Uterus (tissue), 3 donors: ENCODE measurements at regions not wholly inside any gene's neighbourhood (a gene's known extent, or its start where the extent isn't known, plus 50 kb on each side); places are given as distances from the start of the nearest gene placed in this dataset.

Experiments
- DNase-seq, 2 donors: peaks; one replicate each; pipeline ENCODE4 v3.0.0-alpha.2; 2019 to 2020
- H3K27ac ChIP-seq, 2 donors: fragments of 200-600 bp; sonication (generic); 1 replicate in 1 of 2; 2 replicates in 1 of 2; pipeline ENCODE4 v1.5.1; 2016 to 2018
- H3K27me3 ChIP-seq, 2 donors: fragments of 200-600 bp; sonication (generic); one replicate each; pipeline ENCODE4 v1.5.1; 2018 to 2019; ENCODE audit warnings: control low read depth in 1 of 2
- H3K36me3 ChIP-seq, 2 donors: fragments of 200-600 bp; sonication (generic); one replicate each; pipeline ENCODE4 v1.5.1; 2019; ENCODE audit warnings: control low read depth in 1 of 2
- H3K4me1 ChIP-seq, 2 donors: fragments of 200-600 bp; sonication (generic); one replicate each; pipeline ENCODE4 v1.5.1; 2018 to 2019; ENCODE audit warnings: control low read depth in 1 of 2
- H3K4me3 ChIP-seq, 2 donors: fragments of 200-600 bp; sonication (generic); 1 replicate in 1 of 2; 2 replicates in 1 of 2; pipeline ENCODE4 v1.5.1; 2018 to 2019; ENCODE audit warnings: mild to moderate bottlenecking in 1 of 2
- H3K9me3 ChIP-seq, 2 donors: fragments of 200-600 bp; sonication (generic); one replicate each; pipeline ENCODE4 v1.5.1; 2019; ENCODE audit warnings: control low read depth in 1 of 2
- CTCF ChIP-seq, 4 experiments: fragments of 200-600 bp in 2 of 4; fragments of 450-650 bp in 2 of 4; sonication (generic) in 2 of 4; IDR thresholded peaks; one replicate each; pipeline ENCODE4 v1.5.1; 2016 to 2019; ENCODE audit warnings: antibody characterized with exemption in 4 of 4, mild to moderate bottlenecking in 2 of 4, moderate library complexity in 1 of 4
- POLR2A ChIP-seq, 2 donors: fragments of 450-650 bp; IDR thresholded peaks; one replicate each; pipeline ENCODE4 v1.6.1; 2016; ENCODE audit warnings: antibody characterized with exemption in 2 of 2, mild to moderate bottlenecking in 1 of 2, moderate library complexity in 1 of 2
- intact Hi-C: fragments of 100-400 bp; cut with DNase I; formaldehyde crosslinking; loops from one replicate; pipeline ENCODE4 v1.15.1; 2023; ENCODE audit warnings: low total_unique reads
- donor health status: DM: yes; HTN: yes; CAD: no.

- Histone ChIP-seq H3K27me3 (no peaks in the 10 kb centered on the region), H3K9me3 (no peaks in the 10 kb centered on the region), H3K4me3 (no peak overlapping the region), H3K36me3 (no peaks in the 10 kb centered on the region), H3K27ac (no peak overlapping the region), H3K4me1 (no peaks in the 10 kb centered on the region)
- TF ChIP-seq CTCF (IDR thresholded peaks at IDR 0.05) (no peak), POLR2A (IDR thresholded peaks at IDR 0.05) (no peak)
- DNase-seq, result no peak
- intact Hi-C loops, result no loop called here
These were observed 52.5 kb downstream of the EPRS1 start for GRCh38 chr1:219993554-219994433.

GRCh38 chr1:219991919-219992318 lies 54.4 kb downstream of the EPRS1 start:
- H3K9me3 ChIP-seq, result no peaks in the 10 kb centered on the region
- TF ChIP-seq POLR2A (IDR thresholded peaks at IDR 0.05) (no peak), CTCF (IDR thresholded peaks at IDR 0.05) (no peak)
- no peaks in the 10 kb centered on the region for H3K27me3 ChIP-seq
- no peak for DNase-seq
- no peak overlapping the region for H3K4me3 ChIP-seq
- no peaks in the 10 kb centered on the region for H3K4me1 ChIP-seq
- intact Hi-C loops, result no loop called here
- no peaks in the 10 kb centered on the region for H3K36me3 ChIP-seq
- H3K27ac ChIP-seq, result no peak overlapping the region

- no peak overlapping the region for H3K4me3 ChIP-seq
- H3K36me3 ChIP-seq, result no peaks in the 10 kb centered on the region
- DNase-seq, result no peak
- intact Hi-C loops, result no loop called here
- no peaks in the 10 kb centered on the region for H3K4me1 ChIP-seq
- H3K27me3 ChIP-seq, result no peaks in the 10 kb centered on the region
- no peaks in the 10 kb centered on the region for H3K9me3 ChIP-seq
- TF ChIP-seq POLR2A (IDR thresholded peaks at IDR 0.05) (no peak), CTCF (IDR thresholded peaks at IDR 0.05) (no peak)
- H3K27ac ChIP-seq, result no peak overlapping the region
These were observed 54.8 kb downstream of the EPRS1 start for GRCh38 chr1:219991511-219991810.

GRCh38 chr1:219990782-219991510 lies 55.4 kb downstream of the EPRS1 start:
- Histone ChIP-seq H3K27ac (no peak overlapping the region), H3K4me1 (no peaks in the 10 kb centered on the region), H3K9me3 (no peaks in the 10 kb centered on the region), H3K4me3 (no peak overlapping the region), H3K36me3 (no peaks in the 10 kb centered on the region), H3K27me3 (no peaks in the 10 kb centered on the region)
- no peak for DNase-seq
- intact Hi-C loops, result no loop called here
- no peak for TF ChIP-seq POLR2A (IDR thresholded peaks at IDR 0.05)
- TF ChIP-seq CTCF (IDR thresholded peaks at IDR 0.05), result peak; percentile 17 to 57 (median 29)

DNA sequence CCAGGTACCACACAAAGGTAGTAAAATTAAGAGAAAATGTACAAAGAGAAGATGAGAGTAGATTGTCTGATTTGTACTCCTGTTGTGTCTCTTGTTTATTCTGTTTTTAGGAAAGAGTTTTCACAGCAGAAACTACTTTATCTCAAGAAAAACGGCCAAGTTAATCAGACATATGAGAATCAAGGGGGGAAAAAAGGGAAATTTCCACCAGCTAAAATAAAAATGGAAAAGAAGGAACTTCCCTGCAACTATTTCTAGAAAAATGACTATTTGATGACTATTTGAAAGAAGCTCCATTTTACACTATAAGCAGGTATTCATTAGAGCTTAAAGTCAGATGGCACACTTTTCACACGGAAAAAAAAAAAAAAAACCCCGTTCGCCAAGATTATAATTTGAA lies 56.5 kb downstream of the EPRS1 start:
- no peaks in the 10 kb centered on the region for H3K36me3 ChIP-seq
- no peaks in the 10 kb centered on the region for H3K27me3 ChIP-seq
- no peak for DNase-seq
- H3K4me3 ChIP-seq, result no peak overlapping the region
- H3K9me3 ChIP-seq, result no peaks in the 10 kb centered on the region
- intact Hi-C loops, result no loop called here
- TF ChIP-seq POLR2A (IDR thresholded peaks at IDR 0.05), result no peak
- TF ChIP-seq CTCF (IDR thresholded peaks at IDR 0.05), result no peak
- H3K27ac ChIP-seq, result no peak overlapping the region
- H3K4me1 ChIP-seq, result no peaks in the 10 kb centered on the region
